IMR-90 (cell line): ENCODE measurements at regions not wholly inside any gene's neighbourhood (a gene's known extent, or its start where the extent isn't known, plus 50 kb on each side); places are given as distances from the start of the nearest gene placed in this dataset.
A peak's percentile ranks its signal among the peaks of the same experiment; 100 is the strongest.
"Not testable (repeated sequence)": the region's sequence is repeated elsewhere in the genome, so short reads cannot be mapped to it uniquely, and the experiment has no call there.

Experiments
- ATAC-seq: fragments of 200-7000 bp; cut with Tn5 transposase; 2 replicates; pipeline ENCODE4 v1.9.1; 2020; ENCODE audit warnings: low read depth, mild to moderate bottlenecking, moderate library complexity
- BruUV-seq: library from RNA; stranded (reverse); fragments of 400-500 nt; replicated peaks from 2 replicates; lab custom pipeline; 2021; lab: Mats Ljungman, UMichigan
- CTCF ChIA-PET: fragments of 300-600 bp; formaldehyde crosslinking; extraction: SDS; loops from one replicate; lab custom pipeline; 2021; ENCODE audit warnings: antibody characterized with exemption; lab: Yijun Ruan, JAX
- POLR2A ChIA-PET: fragments of 300-600 bp; sonication (Branson Sonifier 250); formaldehyde crosslinking; loops from one replicate; lab custom pipeline; 2022; ENCODE audit warnings: antibody characterized with exemption; ENCODE audit not compliant: unreplicated experiment; lab: Charles Lee
- DNase-seq: peaks from one replicate; pipeline ENCODE4 v3.0.0; 2013
- H2AFZ ChIP-seq: replicated peaks from 2 replicates; pipeline ENCODE3; 2013; ENCODE audit warnings: low read length, mild to moderate bottlenecking; ENCODE audit not compliant: poor library complexity
- H2AK5ac ChIP-seq: 2 replicates; pipeline ENCODE4 v1.6.1; 2013; ENCODE audit warnings: low read depth, low read length, inconsistent platforms
- H2AK9ac ChIP-seq: replicated peaks from 2 replicates; pipeline ENCODE3; 2013; ENCODE audit warnings: mild to moderate bottlenecking, low read depth, low read length, moderate library complexity; ENCODE audit not compliant: poor library complexity
- H2BK120ac ChIP-seq: 2 replicates; pipeline ENCODE4 v1.6.1; 2013; ENCODE audit warnings: low read depth, low read length, inconsistent platforms
- H2BK15ac ChIP-seq: 3 replicates; pipeline ENCODE4 v1.6.1; 2013; ENCODE audit warnings: low read depth, low read length, inconsistent platforms
- H2BK20ac ChIP-seq: 2 replicates; pipeline ENCODE4 v1.6.1; 2013; ENCODE audit warnings: low read depth, mild to moderate bottlenecking, inconsistent platforms, low read length, moderate library complexity
- H2BK5ac ChIP-seq: 2 replicates; pipeline ENCODE4 v1.6.1; 2013; ENCODE audit warnings: mild to moderate bottlenecking, low read depth, low read length, inconsistent platforms; ENCODE audit not compliant: poor library complexity, severe bottlenecking
- H3K14ac ChIP-seq: replicated peaks from 2 replicates; pipeline ENCODE4 v1.6.1; 2013; ENCODE audit warnings: low read depth, low read length, inconsistent platforms
- H3K18ac ChIP-seq: 2 replicates; pipeline ENCODE4 v1.6.1; 2013; ENCODE audit warnings: low read depth, low read length, control low read depth
- H3K23ac ChIP-seq: 2 replicates; pipeline ENCODE4 v1.6.1; 2013; ENCODE audit warnings: low read depth, low read length, inconsistent platforms
- H3K27ac ChIP-seq: 2 replicates; pipeline ENCODE4 v1.5.1; 2013; ENCODE audit warnings: mild to moderate bottlenecking, control low read depth, low read length; ENCODE audit not compliant: insufficient read depth
- H3K27me3 ChIP-seq: 2 replicates; pipeline ENCODE4 v1.6.1; 2013; ENCODE audit warnings: low read length; ENCODE audit not compliant: control insufficient read depth, insufficient read depth
- H3K36me3 ChIP-seq: 2 replicates; pipeline ENCODE4 v1.6.1; 2013; ENCODE audit warnings: low read length, mixed read lengths; ENCODE audit not compliant: control insufficient read depth, insufficient read depth
- H3K4ac ChIP-seq: 2 replicates; pipeline ENCODE4 v1.6.1; 2013; ENCODE audit warnings: low read depth, low read length, inconsistent platforms
- H3K4me1 ChIP-seq: 2 replicates; pipeline ENCODE4 v1.6.1; 2013; ENCODE audit warnings: low read length, mixed read lengths; ENCODE audit not compliant: control insufficient read depth, insufficient read depth
- H3K4me2 ChIP-seq: 2 replicates; pipeline ENCODE4 v1.6.1; 2013; ENCODE audit warnings: low read depth, mild to moderate bottlenecking, control low read depth, low read length, moderate library complexity
- H3K4me3 ChIP-seq: 2 replicates; pipeline ENCODE4 v1.5.1; 2013; ENCODE audit warnings: low read depth, mild to moderate bottlenecking, control low read depth, low read length, moderate library complexity; ENCODE audit not compliant: insufficient read depth
- H3K56ac ChIP-seq: 2 replicates; pipeline ENCODE4 v1.6.1; 2013; ENCODE audit warnings: low read length, inconsistent platforms; ENCODE audit not compliant: insufficient read depth; ENCODE audit errors: extremely low read depth
- H3K79me1 ChIP-seq, 2 experiments: 2 replicates each; pipeline ENCODE4 v1.6.1; 2013; ENCODE audit warnings: low read length in 2 of 2, inconsistent platforms in 1 of 2, low read depth in 1 of 2
- H3K9ac ChIP-seq: 2 replicates; pipeline ENCODE4 v1.6.1; 2013; ENCODE audit warnings: low read depth, low read length, control low read depth
- H3K9me1 ChIP-seq: 2 replicates; pipeline ENCODE4 v1.6.1; 2013; ENCODE audit warnings: low read length, inconsistent platforms; ENCODE audit not compliant: insufficient read depth
- H3K9me3 ChIP-seq: 2 replicates; pipeline ENCODE4 v1.6.1; 2013; ENCODE audit warnings: low read length; ENCODE audit not compliant: control insufficient read depth, insufficient read depth
- H4K20me1 ChIP-seq: 2 replicates; pipeline ENCODE4 v1.6.1; 2013; ENCODE audit warnings: low read length, inconsistent platforms; ENCODE audit not compliant: insufficient read depth
- H4K5ac ChIP-seq: 2 replicates; pipeline ENCODE4 v1.6.1; 2013; ENCODE audit warnings: mild to moderate bottlenecking, low read depth, low read length, control low read depth
- H4K8ac ChIP-seq, 2 experiments: 2 replicates each; pipeline ENCODE4 v1.6.1; 2013; ENCODE audit warnings: low read depth in 2 of 2, low read length in 2 of 2, control low read depth in 1 of 2, inconsistent platforms in 1 of 2
- H4K91ac ChIP-seq: 2 replicates; pipeline ENCODE4 v1.6.1; 2013; ENCODE audit warnings: low read depth, low read length, inconsistent platforms; ENCODE audit not compliant: insufficient read depth
- FOS ChIP-seq: fragments of 150-350 bp; IDR thresholded peaks from 2 replicates; pipeline ENCODE4 v1.6.1; 2016; ENCODE audit warnings: low read depth, low read length
- MAFK ChIP-seq: IDR thresholded peaks from 2 replicates; pipeline ENCODE4 v1.6.1; 2012; ENCODE audit warnings: low read depth, low read length, improper control_type of control experiment
- POLR2A ChIP-seq: IDR thresholded peaks from 2 replicates; pipeline ENCODE4 v1.6.1; 2012; ENCODE audit warnings: mild to moderate bottlenecking, low read depth, low read length
- RAD21 ChIP-seq: IDR thresholded peaks from 2 replicates; pipeline ENCODE4 v1.6.1; 2012; ENCODE audit warnings: low read length, improper control_type of control experiment
- RCOR1 ChIP-seq: IDR thresholded peaks from 2 replicates; pipeline ENCODE4 v1.6.1; 2012; ENCODE audit warnings: mild to moderate bottlenecking, low read length, improper control_type of control experiment; ENCODE audit not compliant: insufficient replicate concordance
- SMC3 ChIP-seq: fragments of 150-350 bp; IDR thresholded peaks from 2 replicates; pipeline ENCODE4 v1.6.1; 2016; ENCODE audit warnings: low read depth, mild to moderate bottlenecking, antibody characterized with exemption, low read length, moderate library complexity
- WGBS, 2 experiments: methylation state at CpG; one replicate each; pipeline versions ENCODE4 v1.1.5 to v1.1.7; 2013; ENCODE audit warnings: missing lambda C conversion rate in 2 of 2; ENCODE audit not compliant: insufficient read length in 1 of 2; ENCODE audit errors: extremely low coverage in 2 of 2; 5-methylcytosine and 5-hydroxymethylcytosine counted together
- dilution Hi-C: fragments of 300-500 bp; cut with HindIII; formaldehyde crosslinking; loops from one replicate; pipeline ENCODE4 v1.14.3; 2018; ENCODE audit warnings: low sequenced_read_pairs; ENCODE audit not compliant: unreplicated experiment
- in situ Hi-C: fragments of 300-500 bp; cut with MboI; formaldehyde crosslinking; loops from 3 replicates; pipeline ENCODE4 v1.14.3; 2019; ENCODE audit warnings: low sequenced_read_pairs, inconsistent platforms, mixed read lengths
- intact Hi-C: fragments of 100-400 bp; cut with micrococcal nuclease; formaldehyde crosslinking; loops from 2 replicates; pipeline ENCODE4 v1.10.0; 2022
- TF ChIP-seq, protein P1 (sequence below): conservative IDR thresholded peaks from 2 replicates; pipeline ENCODE4 v1.5.1; 2012; ENCODE audit warnings: mild to moderate bottlenecking, low read depth, low read length, improper control_type of control experiment

DNA sequence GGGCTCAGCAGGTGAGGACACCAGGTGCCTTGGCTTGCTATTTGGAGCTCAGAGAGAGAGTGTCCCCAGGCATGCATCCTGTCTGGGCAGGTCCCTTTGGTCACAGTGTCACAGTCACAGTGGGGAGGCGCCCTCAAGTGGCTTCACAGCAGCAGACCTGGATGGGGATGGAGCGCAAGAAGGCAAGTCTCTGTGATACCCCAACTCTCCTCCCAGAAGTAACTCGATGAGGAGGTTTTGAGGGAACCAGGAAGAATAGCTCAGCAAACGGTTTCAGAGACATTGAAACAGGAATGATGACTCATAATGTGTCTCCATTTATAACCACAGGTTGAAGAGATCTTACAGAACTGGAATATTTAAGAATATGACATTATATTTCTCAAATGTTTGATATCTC is 66.5 kb upstream of the SH3GL3 start:
- H4K8ac ChIP-seq, result no peak overlapping the region
- H3K36me3 ChIP-seq, result no peaks in the 10 kb centered on the region
- no peaks in the 10 kb centered on the region for H3K9me1 ChIP-seq
- no peak overlapping the region for H2BK20ac ChIP-seq
- ATAC-seq (peak; percentile 67; the same call in 1 of the 2 replicates), DNase-seq (peak; percentile 26)
- ChIA-PET CTCF (interaction anchor here (0.6 to 2.5 kb wide), 4 partner anchors 11 to 132 kb away, joined by 3 to 8 read pairs (median 6); no protein-coding TSS in a partner anchor), POLR2A (no interaction called here)
- no peak overlapping the region for H2AK9ac ChIP-seq
- no peak overlapping the region for H3K4me3 ChIP-seq
- H4K20me1 ChIP-seq, result no peaks in the 10 kb centered on the region
- intact Hi-C loops (loop anchor here (1.0 kb wide), 1 partner anchor 132 kb away; no protein-coding TSS in a partner anchor), in situ Hi-C loops (no loop called here), dilution Hi-C loops (no loop called here)
- no peak overlapping the region for H3K9ac ChIP-seq
- no TSS peak for BruUV-seq
- no peak overlapping the region for H3K14ac ChIP-seq
- H3K79me1 ChIP-seq, result no peaks in the 10 kb centered on the region
- H3K27me3 ChIP-seq, result peaks cover 5% of the 10 kb centered on the region; the same call in 1 of the 2 replicates
- no peaks in the 10 kb centered on the region for H3K9me3 ChIP-seq
- no peak overlapping the region for H3K4me2 ChIP-seq
- H4K5ac ChIP-seq, result no peak overlapping the region
- H4K91ac ChIP-seq, result no peak overlapping the region
- TF ChIP-seq RCOR1 (no peak), SMC3 (0 out of 2 replicates have a peak, but pooled peaks have one; percentile 19), MAFK (no peak), POLR2A (no peak), FOS (peak; percentile 46; the same call in 1 of the 2 replicates), RAD21 (peak; percentile 34; the same call in 1 of the 2 replicates)
- TF ChIP-seq, protein P1, sequence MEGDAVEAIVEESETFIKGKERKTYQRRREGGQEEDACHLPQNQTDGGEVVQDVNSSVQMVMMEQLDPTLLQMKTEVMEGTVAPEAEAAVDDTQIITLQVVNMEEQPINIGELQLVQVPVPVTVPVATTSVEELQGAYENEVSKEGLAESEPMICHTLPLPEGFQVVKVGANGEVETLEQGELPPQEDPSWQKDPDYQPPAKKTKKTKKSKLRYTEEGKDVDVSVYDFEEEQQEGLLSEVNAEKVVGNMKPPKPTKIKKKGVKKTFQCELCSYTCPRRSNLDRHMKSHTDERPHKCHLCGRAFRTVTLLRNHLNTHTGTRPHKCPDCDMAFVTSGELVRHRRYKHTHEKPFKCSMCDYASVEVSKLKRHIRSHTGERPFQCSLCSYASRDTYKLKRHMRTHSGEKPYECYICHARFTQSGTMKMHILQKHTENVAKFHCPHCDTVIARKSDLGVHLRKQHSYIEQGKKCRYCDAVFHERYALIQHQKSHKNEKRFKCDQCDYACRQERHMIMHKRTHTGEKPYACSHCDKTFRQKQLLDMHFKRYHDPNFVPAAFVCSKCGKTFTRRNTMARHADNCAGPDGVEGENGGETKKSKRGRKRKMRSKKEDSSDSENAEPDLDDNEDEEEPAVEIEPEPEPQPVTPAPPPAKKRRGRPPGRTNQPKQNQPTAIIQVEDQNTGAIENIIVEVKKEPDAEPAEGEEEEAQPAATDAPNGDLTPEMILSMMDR, result peak; percentile 28; the same call in 1 of the 2 replicates
- no peak overlapping the region for H2BK15ac ChIP-seq
- H3K4ac ChIP-seq, result no peak overlapping the region
- H2AFZ ChIP-seq, result no peak overlapping the region
- H3K18ac ChIP-seq, result no peak overlapping the region
- H2BK5ac ChIP-seq, result no peak overlapping the region
- H2BK120ac ChIP-seq, result no peak overlapping the region
- H3K4me1 ChIP-seq, result no peaks in the 10 kb centered on the region
- no peak overlapping the region for H3K23ac ChIP-seq
- H3K56ac ChIP-seq, result no peak overlapping the region
- H2AK5ac ChIP-seq, result no peak overlapping the region
- H3K27ac ChIP-seq, result no peak overlapping the region
- WGBS, 2 experiments, result no CpG with 5 or more reads among the region's 4 CpGs

DNA sequence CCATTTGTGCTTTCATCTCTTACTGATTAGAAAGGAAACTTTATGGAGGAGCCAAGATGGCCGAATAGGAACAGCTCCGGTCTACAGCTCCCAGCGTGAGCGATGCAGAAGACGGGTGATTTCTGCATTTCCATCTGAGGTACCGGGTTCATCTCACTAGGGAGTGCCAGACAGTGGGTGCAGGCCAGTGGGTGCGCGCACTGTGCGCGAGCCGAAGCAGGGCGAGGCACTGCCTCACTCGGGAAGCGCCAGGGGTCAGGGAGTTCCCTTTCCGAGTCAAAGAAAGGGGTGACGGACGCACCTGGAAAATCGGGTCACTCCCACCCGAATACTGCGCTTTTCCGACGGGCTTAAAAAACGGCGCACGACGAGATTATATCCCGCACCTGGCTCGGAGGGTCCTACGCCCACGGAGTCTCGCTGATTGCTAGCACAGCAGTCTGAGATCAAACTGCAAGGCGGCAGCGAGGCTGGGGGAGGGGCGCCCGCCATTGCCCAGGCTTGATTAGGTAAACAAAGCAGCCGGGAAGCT is 63.5 kb upstream of the SH3GL3 start:
- H3K4ac ChIP-seq, H3K4me2 ChIP-seq, dilution Hi-C loops, H3K4me1 ChIP-seq, H2BK20ac ChIP-seq, H2AK9ac ChIP-seq, H3K18ac ChIP-seq, H4K8ac ChIP-seq, H2BK120ac ChIP-seq, POLR2A ChIA-PET, intact Hi-C loops, H3K79me1 ChIP-seq, H3K9me3 ChIP-seq, ATAC-seq, H3K27me3 ChIP-seq, H3K27ac ChIP-seq, in situ Hi-C loops, H4K5ac ChIP-seq, H2BK15ac ChIP-seq, BruUV-seq, H2AFZ ChIP-seq, H4K91ac ChIP-seq, CTCF ChIA-PET, H3K9me1 ChIP-seq, H2AK5ac ChIP-seq, H3K14ac ChIP-seq, H3K4me3 ChIP-seq, H3K23ac ChIP-seq, H3K56ac ChIP-seq, DNase-seq, H3K36me3 ChIP-seq, H4K20me1 ChIP-seq, H3K9ac ChIP-seq, H2BK5ac ChIP-seq: not testable (repeated sequence)
- WGBS, 2 experiments, result no CpG with 5 or more reads among the region's 36 CpGs
